ENCODE measurements at regions not wholly inside any gene's neighbourhood (a gene's known extent, or its start where the extent isn't known, plus 50 kb on each side); places are given as distances from the start of the nearest gene placed in this dataset.

GRCh38 chr4:1534876-1535526 lies 128.8 kb upstream of the NKX1-1 start:
- H3K27me3 ChIP-seq (ENCODE audit: insufficient read depth in 3 of 3, low read length in 2 of 3) = peaks cover 0 to 48% (median 8%) of the 10 kb centered on the region in 3 donors
- H3K27ac ChIP-seq = no peak overlapping the region
- DNase-seq (peak; percentile 7 to 14), ATAC-seq (no peak)
- no peak overlapping the region for H3K4me3 ChIP-seq
- WGBS, 3 donors = 94 to 95% (median 95%) methylated on average over 30 of the region's 30 CpGs
- intact Hi-C loops (cut with DNase I) = no loop called here
- no peaks in the 10 kb centered on the region for H3K36me3 ChIP-seq (ENCODE audit: insufficient read depth in 1 of 2, low read depth in 1 of 2)
- H3K4me1 ChIP-seq = no peaks in the 10 kb centered on the region
- no peaks in the 10 kb centered on the region for H3K9me3 ChIP-seq
- TF ChIP-seq, protein P1, sequence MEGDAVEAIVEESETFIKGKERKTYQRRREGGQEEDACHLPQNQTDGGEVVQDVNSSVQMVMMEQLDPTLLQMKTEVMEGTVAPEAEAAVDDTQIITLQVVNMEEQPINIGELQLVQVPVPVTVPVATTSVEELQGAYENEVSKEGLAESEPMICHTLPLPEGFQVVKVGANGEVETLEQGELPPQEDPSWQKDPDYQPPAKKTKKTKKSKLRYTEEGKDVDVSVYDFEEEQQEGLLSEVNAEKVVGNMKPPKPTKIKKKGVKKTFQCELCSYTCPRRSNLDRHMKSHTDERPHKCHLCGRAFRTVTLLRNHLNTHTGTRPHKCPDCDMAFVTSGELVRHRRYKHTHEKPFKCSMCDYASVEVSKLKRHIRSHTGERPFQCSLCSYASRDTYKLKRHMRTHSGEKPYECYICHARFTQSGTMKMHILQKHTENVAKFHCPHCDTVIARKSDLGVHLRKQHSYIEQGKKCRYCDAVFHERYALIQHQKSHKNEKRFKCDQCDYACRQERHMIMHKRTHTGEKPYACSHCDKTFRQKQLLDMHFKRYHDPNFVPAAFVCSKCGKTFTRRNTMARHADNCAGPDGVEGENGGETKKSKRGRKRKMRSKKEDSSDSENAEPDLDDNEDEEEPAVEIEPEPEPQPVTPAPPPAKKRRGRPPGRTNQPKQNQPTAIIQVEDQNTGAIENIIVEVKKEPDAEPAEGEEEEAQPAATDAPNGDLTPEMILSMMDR (IDR thresholded peaks at IDR 0.05) = no peak

DNA sequence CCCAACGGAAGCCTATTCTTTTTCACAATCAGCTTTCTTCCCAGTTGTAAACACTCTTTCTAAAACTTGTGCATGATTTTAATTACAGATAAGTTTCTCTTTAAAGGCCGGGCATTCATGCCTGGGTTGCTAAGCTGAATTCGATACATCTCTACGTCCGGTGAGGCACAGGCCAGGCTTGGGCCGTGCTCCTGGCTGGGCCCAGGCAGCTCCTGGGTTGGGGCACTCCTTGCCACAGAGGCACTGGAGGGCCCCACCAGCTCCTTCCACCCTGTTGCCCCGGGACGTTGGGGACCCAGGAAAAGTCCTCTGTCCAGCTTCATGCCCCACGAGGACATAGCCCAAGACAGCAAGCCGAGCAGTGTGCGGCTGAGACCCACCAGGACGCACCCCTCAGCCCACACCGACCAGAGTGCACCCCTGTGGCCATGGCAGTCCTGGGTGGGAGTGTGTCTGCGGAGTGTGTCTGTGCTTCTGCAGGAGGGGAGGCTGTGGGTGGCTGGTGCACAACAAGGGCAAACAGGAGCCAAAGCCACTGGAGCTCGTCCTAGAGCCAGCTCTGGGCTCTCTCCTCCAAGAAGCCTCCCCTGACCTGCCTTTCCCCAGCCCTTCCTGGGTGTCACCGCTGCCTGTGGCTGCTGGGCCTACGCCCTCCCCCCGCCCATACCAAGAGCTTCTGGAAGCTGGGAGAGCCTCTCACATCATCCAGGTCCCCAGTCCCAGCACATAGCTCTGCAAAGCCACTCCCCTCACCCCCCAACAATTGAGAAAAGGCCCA lies 128.0 kb upstream of the NKX1-1 start:
- 59 to 66% (median 62%) methylated on average over 17 to 18 of the region's 18 CpGs for WGBS, 3 donors
- H3K27me3 ChIP-seq (ENCODE audit: insufficient read depth in 3 of 3, low read length in 2 of 3) = peaks cover 0 to 48% (median 10%) of the 10 kb centered on the region in 3 donors
- ATAC-seq = no peak
- intact Hi-C loops (cut with DNase I) = no loop called here
- H3K4me3 ChIP-seq = no peak overlapping the region
- TF ChIP-seq, protein P1 (IDR thresholded peaks at IDR 0.05) = no peak
- no peaks in the 10 kb centered on the region for H3K4me1 ChIP-seq
- DNase-seq = peak; percentile 10 to 38
- H3K36me3 ChIP-seq (ENCODE audit: insufficient read depth in 1 of 2, low read depth in 1 of 2) = no peaks in the 10 kb centered on the region
- no peak overlapping the region for H3K27ac ChIP-seq
- H3K9me3 ChIP-seq = no peaks in the 10 kb centered on the region

DNA sequence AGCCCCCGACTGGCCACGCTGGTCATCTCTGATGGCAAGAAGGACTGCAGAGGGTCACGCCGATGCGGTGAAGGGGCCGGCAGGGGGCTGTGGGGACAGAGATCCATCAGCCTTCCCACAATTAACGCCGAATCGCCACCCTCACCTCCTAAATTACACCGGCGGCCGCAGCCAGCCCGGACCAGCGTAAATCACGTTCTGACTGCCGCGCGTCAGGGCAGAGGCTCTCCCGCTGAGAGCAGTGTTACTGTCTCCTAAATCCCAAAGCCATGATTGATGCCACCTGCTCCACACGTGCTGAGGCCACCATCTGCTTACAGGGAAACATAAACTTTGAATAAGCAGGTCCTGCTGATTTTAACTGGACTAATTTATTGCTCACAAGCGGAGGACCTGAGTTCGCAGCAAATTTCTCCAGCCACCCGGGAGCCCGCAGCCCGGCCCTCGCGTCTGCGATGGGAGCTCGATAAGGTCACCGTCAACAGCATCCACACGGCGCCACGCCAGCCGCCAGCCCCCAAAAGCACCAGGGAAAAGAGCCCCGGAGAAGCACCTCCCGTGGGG lies 127.3 kb upstream of the NKX1-1 start:
- Histone ChIP-seq H3K27ac (no peak overlapping the region), H3K36me3 (ENCODE audit: insufficient read depth in 1 of 2, low read depth in 1 of 2) (no peaks in the 10 kb centered on the region), H3K4me3 (no peak overlapping the region), H3K9me3 (no peaks in the 10 kb centered on the region), H3K4me1 (no peaks in the 10 kb centered on the region), H3K27me3 (ENCODE audit: insufficient read depth in 3 of 3, low read length in 2 of 3) (peaks cover 0 to 51% (median 10%) of the 10 kb centered on the region in 3 donors)
- DNase-seq (peak; percentile 4 to 40), ATAC-seq (no peak)
- 14 to 20% (median 18%) methylated on average over 36 of the region's 36 CpGs for WGBS, 3 donors
- TF ChIP-seq, protein P1 (IDR thresholded peaks at IDR 0.05) = no peak
- intact Hi-C loops (cut with DNase I) = no loop called here

DNA sequence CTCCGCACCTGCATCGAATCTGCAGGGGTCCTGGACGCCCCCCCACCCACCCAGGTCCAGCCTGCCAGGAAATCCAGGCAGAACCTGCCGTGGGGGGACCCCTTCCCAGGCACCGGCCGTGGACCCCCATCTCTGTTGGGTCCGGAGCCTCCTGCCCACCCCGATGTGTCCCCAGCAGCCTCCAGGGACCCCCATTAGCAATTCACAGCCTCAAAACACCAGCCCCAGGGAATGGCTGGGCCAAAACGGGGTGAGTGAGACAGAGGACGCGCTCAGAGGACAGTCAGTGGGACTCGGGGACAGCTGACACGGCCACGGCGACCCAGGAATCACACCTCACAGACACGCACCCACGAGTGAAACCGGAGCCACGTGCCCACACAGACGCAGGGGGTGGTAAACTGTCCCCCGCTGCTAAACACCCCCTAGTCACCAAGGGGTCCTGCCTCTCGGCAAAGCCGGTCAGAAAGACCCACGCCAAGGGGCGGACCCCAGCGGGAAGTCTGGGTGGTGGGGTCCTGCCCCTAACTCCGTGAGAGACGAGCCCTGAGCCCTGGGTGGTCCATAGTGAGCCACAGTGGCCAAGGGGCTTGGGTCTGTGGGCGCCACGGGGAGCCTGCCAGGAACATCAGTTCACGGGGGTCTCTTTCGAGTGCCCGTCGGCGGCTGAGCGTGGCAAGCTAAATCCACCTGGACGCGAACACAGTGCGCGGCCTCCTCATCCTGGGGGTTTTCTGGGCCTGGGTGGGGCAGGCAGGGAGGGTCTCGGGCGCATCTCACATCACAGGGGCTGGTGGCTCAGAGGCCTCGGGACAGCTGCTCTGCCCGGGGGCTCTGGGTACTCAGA lies 126.5 kb upstream of the NKX1-1 start:
- peak; percentile 9 to 51 for DNase-seq
- Histone ChIP-seq H3K27me3 (ENCODE audit: insufficient read depth in 3 of 3, low read length in 2 of 3) (peaks cover 0 to 59% (median 12%) of the 10 kb centered on the region in 3 donors), H3K27ac (no peak overlapping the region), H3K36me3 (ENCODE audit: insufficient read depth in 1 of 2, low read depth in 1 of 2) (no peaks in the 10 kb centered on the region), H3K4me3 (no peak overlapping the region), H3K9me3 (no peaks in the 10 kb centered on the region), H3K4me1 (no peaks in the 10 kb centered on the region)
- TF ChIP-seq, protein P1 (IDR thresholded peaks at IDR 0.05) = no peak
- WGBS, 3 donors = 78 to 81% (median 80%) methylated on average over 37 to 44 of the region's 44 CpGs
- no peak for ATAC-seq
- intact Hi-C loops (cut with DNase I) = no loop called here
